Keratinocyte (primary cell): ENCODE measurements at regions not wholly inside any gene's neighbourhood (a gene's known extent, or its start where the extent isn't known, plus 50 kb on each side); places are given as distances from the start of the nearest gene placed in this dataset.

Experiments
- DNase-seq: peaks from one replicate; pipeline ENCODE4 v3.0.0-alpha.2; 2011; ENCODE audit warnings: low read depth, missing footprints, low spot score
- FAIRE-seq: peaks from 2 replicates; lab custom pipeline; 2011; peaks lifted over from hg19 to GRCh38; lab: Jason Lieb, UNC
- H2AFZ ChIP-seq: 2 replicates; pipeline ENCODE4 v1.6.0; 2012; ENCODE audit warnings: low read length, control low read depth, inconsistent platforms; ENCODE audit not compliant: control insufficient read depth
- H3K27ac ChIP-seq: 2 replicates; pipeline ENCODE4 v1.5.1; 2011; ENCODE audit warnings: low read length; ENCODE audit not compliant: control insufficient read depth, insufficient read depth
- H3K27me3 ChIP-seq: 3 replicates; pipeline ENCODE4 v1.6.0; 2011; ENCODE audit warnings: low read length; ENCODE audit not compliant: control insufficient read depth, insufficient read depth; ENCODE audit errors: extremely low read depth
- H3K36me3 ChIP-seq, 2 experiments: 2 replicates in 1 of 2; 3 replicates in 1 of 2; pipeline ENCODE4 v1.5.1; 2011; ENCODE audit warnings: low read length in 2 of 2, mild to moderate bottlenecking in 1 of 2; ENCODE audit not compliant: control insufficient read depth in 2 of 2, insufficient read depth in 2 of 2; ENCODE audit errors: extremely low read depth in 1 of 2
- H3K4me1 ChIP-seq: 3 replicates; pipeline ENCODE4 v1.5.1; 2011; ENCODE audit warnings: low read length; ENCODE audit not compliant: control insufficient read depth, insufficient read depth; ENCODE audit errors: extremely low read depth
- H3K4me2 ChIP-seq: 3 replicates; pipeline ENCODE4 v1.6.0; 2011; ENCODE audit warnings: low read depth, low read length; ENCODE audit not compliant: control insufficient read depth, insufficient read depth; ENCODE audit errors: extremely low read depth
- H3K4me3 ChIP-seq, 3 experiments: fragments of 200-600 bp in 1 of 3; sonication (generic) in 1 of 3; 2 replicates in 2 of 3; 3 replicates in 1 of 3; pipeline ENCODE4 v1.5.1; 2011 to 2016; ENCODE audit warnings: low read length in 3 of 3, mild to moderate bottlenecking in 3 of 3, control low read depth in 2 of 3, inconsistent platforms in 1 of 3, low read depth in 1 of 3, mixed read lengths in 1 of 3, mixed run types in 1 of 3, moderate library complexity in 1 of 3; ENCODE audit not compliant: control insufficient read depth in 2 of 3, insufficient read depth in 2 of 3; ENCODE audit errors: extremely low read depth in 1 of 3
- H3K79me2 ChIP-seq: 2 replicates; pipeline ENCODE4 v1.6.0; 2012; ENCODE audit warnings: low read length; ENCODE audit not compliant: control insufficient read depth, insufficient read depth
- H3K9ac ChIP-seq: 3 replicates; pipeline ENCODE4 v1.6.0; 2011; ENCODE audit warnings: low read length; ENCODE audit not compliant: control insufficient read depth, insufficient read depth; ENCODE audit errors: extremely low read depth
- H3K9me1 ChIP-seq: 3 replicates; pipeline ENCODE4 v1.6.0; 2011; ENCODE audit warnings: low read length; ENCODE audit not compliant: control insufficient read depth, insufficient read depth; ENCODE audit errors: extremely low read depth
- H3K9me3 ChIP-seq: 2 replicates; pipeline ENCODE4 v1.5.1; 2012; ENCODE audit warnings: low read depth, low read length; ENCODE audit not compliant: control insufficient read depth
- H4K20me1 ChIP-seq: 3 replicates; pipeline ENCODE4 v1.6.0; 2011; ENCODE audit warnings: low read length; ENCODE audit not compliant: control insufficient read depth, insufficient read depth; ENCODE audit errors: extremely low read depth
- EZH2 ChIP-seq: IDR thresholded peaks from one replicate; pipeline ENCODE4 v1.6.1; 2012; ENCODE audit warnings: inconsistent platforms, mild to moderate bottlenecking, low read length, moderate library complexity
- dilution Hi-C: fragments of 300-500 bp; cut with MboI; formaldehyde crosslinking; loops from one replicate; pipeline ENCODE4 v1.7.0; 2020; ENCODE audit warnings: low sequenced_read_pairs; ENCODE audit not compliant: extremely low pct_ligation_motif_present
- TF ChIP-seq, protein P1 (sequence below), 3 experiments: IDR thresholded peaks in 1 of 3; conservative IDR thresholded peaks in 1 of 3; optimal IDR thresholded peaks in 1 of 3; 2 replicates in 2 of 3; 3 replicates in 1 of 3; pipeline versions ENCODE3 to v1.5.1; 2011; ENCODE audit warnings: low read length in 3 of 3, mild to moderate bottlenecking in 3 of 3, moderate library complexity in 2 of 3, control low read depth in 1 of 3, inconsistent platforms in 1 of 3; ENCODE audit not compliant: insufficient read depth in 2 of 3; ENCODE audit errors: extremely low read depth in 1 of 3

DNA sequence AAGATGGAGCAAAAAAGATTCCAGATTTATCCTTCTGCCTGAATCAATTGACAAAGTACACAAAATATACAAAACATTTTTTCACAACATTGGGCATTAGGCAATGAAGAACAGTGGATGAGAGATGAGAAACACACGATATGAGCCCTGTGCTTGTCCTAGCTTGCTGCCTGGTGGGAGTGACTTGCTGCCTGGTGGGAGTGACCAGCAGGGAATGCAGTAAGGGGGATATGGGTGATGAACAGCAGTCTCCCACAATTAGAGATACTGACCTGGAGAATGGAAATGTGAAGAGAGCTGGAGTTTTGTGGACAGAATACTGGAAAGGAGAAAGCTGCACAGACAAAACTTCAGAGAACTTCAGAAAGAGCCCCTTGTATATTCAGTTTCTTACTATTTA lies 629.4 kb upstream of the FRG1 start:
- Histone ChIP-seq H3K4me1 (no peaks in the 10 kb centered on the region), H3K9me3 (peaks cover 2% of the 10 kb centered on the region), H3K27ac (no peak overlapping the region), H3K9me1 (no peaks in the 10 kb centered on the region), H4K20me1 (no peaks in the 10 kb centered on the region), H3K36me3 (no peaks in the 10 kb centered on the region), H2AFZ (no peak overlapping the region), H3K4me2 (no peak overlapping the region), H3K27me3 (no peaks in the 10 kb centered on the region), H3K79me2 (no peaks in the 10 kb centered on the region), H3K9ac (no peak overlapping the region), H3K4me3 (no peak overlapping the region)
- FAIRE-seq (no peak), DNase-seq (no peak)
- dilution Hi-C loops, result no loop called here
- TF ChIP-seq, protein P1, sequence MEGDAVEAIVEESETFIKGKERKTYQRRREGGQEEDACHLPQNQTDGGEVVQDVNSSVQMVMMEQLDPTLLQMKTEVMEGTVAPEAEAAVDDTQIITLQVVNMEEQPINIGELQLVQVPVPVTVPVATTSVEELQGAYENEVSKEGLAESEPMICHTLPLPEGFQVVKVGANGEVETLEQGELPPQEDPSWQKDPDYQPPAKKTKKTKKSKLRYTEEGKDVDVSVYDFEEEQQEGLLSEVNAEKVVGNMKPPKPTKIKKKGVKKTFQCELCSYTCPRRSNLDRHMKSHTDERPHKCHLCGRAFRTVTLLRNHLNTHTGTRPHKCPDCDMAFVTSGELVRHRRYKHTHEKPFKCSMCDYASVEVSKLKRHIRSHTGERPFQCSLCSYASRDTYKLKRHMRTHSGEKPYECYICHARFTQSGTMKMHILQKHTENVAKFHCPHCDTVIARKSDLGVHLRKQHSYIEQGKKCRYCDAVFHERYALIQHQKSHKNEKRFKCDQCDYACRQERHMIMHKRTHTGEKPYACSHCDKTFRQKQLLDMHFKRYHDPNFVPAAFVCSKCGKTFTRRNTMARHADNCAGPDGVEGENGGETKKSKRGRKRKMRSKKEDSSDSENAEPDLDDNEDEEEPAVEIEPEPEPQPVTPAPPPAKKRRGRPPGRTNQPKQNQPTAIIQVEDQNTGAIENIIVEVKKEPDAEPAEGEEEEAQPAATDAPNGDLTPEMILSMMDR (optimal IDR thresholded peaks at IDR 0.05 in 1 of 3, IDR thresholded peaks at IDR 0.05 in 1 of 3, conservative IDR thresholded peaks at IDR 0.05 in 1 of 3; ENCODE audit: extremely low read depth in 1 of 3, insufficient read depth in 2 of 3, low read length in 3 of 3), result no peak
- TF ChIP-seq EZH2, result no peak

DNA sequence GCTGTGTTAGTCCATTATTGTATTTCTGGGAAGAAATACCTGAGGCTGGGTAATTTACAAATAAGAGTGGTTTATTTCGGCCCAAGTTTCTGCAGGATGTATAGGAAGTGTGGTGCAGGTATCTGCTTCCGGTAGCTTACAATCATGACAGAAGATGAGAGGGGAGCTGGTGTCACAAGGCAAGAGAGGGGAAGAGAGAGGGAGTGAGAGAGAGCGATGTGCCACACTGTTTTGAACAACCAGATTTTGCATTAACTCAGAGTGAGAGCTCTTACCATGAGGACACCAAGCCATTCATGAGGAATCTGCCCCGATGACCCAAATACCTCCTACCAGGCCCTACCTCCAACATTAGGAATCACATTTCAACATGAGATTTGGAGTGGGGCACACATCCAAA lies 627.6 kb upstream of the FRG1 start:
- Histone ChIP-seq H3K79me2 (no peaks in the 10 kb centered on the region), H3K4me1 (no peaks in the 10 kb centered on the region), H3K27ac (no peak overlapping the region), H3K4me2 (no peak overlapping the region), H3K9ac (no peak overlapping the region), H4K20me1 (no peaks in the 10 kb centered on the region), H3K9me3 (peaks cover 2% of the 10 kb centered on the region), H3K9me1 (no peaks in the 10 kb centered on the region), H3K4me3 (no peak overlapping the region), H3K27me3 (no peaks in the 10 kb centered on the region), H2AFZ (no peak overlapping the region), H3K36me3 (no peaks in the 10 kb centered on the region)
- FAIRE-seq (no peak), DNase-seq (no peak)
- dilution Hi-C loops, result no loop called here
- no peak for TF ChIP-seq EZH2
- TF ChIP-seq, protein P1 (optimal IDR thresholded peaks at IDR 0.05 in 1 of 3, IDR thresholded peaks at IDR 0.05 in 1 of 3, conservative IDR thresholded peaks at IDR 0.05 in 1 of 3; ENCODE audit: extremely low read depth in 1 of 3, insufficient read depth in 2 of 3, low read length in 3 of 3), result no peak
